Tibial nerve (tissue), 4 donors: ENCODE measurements at regions not wholly inside any gene's neighbourhood (a gene's known extent, or its start where the extent isn't known, plus 50 kb on each side); places are given as distances from the start of the nearest gene placed in this dataset.

Experiments used
- DNase-seq, 2 donors: peaks; one replicate each; pipeline ENCODE4 v3.0.0-alpha.2; 2019; ENCODE audit warnings: low spot score in 2 of 2
- H3K27ac ChIP-seq, 4 donors: fragments of 200-600 bp; sonication (generic) in 3 of 4; one replicate each; pipeline ENCODE4 v1.5.1; 2017 to 2019; ENCODE audit warnings: mild to moderate bottlenecking in 1 of 4
- H3K27me3 ChIP-seq, 2 donors: fragments of 200-600 bp; sonication (generic) in 1 of 2; one replicate each; pipeline versions ENCODE4 v1.5.1 to v1.6.0; 2017 to 2019
- H3K36me3 ChIP-seq, 3 donors: fragments of 200-600 bp; sonication (generic); one replicate each; pipeline ENCODE4 v1.5.1; 2018 to 2019
- H3K4me1 ChIP-seq, 4 donors: fragments of 200-600 bp; sonication (generic) in 3 of 4; one replicate each; pipeline ENCODE4 v1.5.1; 2017 to 2019
- H3K4me3 ChIP-seq, 4 donors: fragments of 200-600 bp; sonication (generic) in 3 of 4; one replicate each; pipeline ENCODE4 v1.5.1; 2017 to 2019; ENCODE audit warnings: mild to moderate bottlenecking in 1 of 4, moderate library complexity in 1 of 4
- H3K9me3 ChIP-seq, 4 donors: fragments of 200-600 bp; sonication (generic) in 3 of 4; one replicate each; pipeline ENCODE4 v1.5.1; 2017 to 2019
- EP300 ChIP-seq, 2 donors: sonication (generic); formaldehyde crosslinking; IDR thresholded peaks; one replicate each; pipeline ENCODE4 v1.6.1; 2017; ENCODE audit warnings: antibody characterized with exemption in 2 of 2, mild to moderate bottlenecking in 1 of 2
- POLR2A ChIP-seq, 2 donors: fragments of 450-650 bp; IDR thresholded peaks; one replicate each; pipeline ENCODE4 v1.6.1; 2017; ENCODE audit warnings: antibody characterized with exemption in 2 of 2, mild to moderate bottlenecking in 2 of 2, moderate library complexity in 2 of 2
- WGBS, 2 donors: methylation state at CpG; one replicate each; pipeline ENCODE4 v1.1.5; 2018; 5-methylcytosine and 5-hydroxymethylcytosine counted together
- TF ChIP-seq, protein P1 (sequence below), 5 experiments: fragments of 200-600 bp in 3 of 5; fragments of 450-650 bp in 2 of 5; sonication (generic) in 3 of 5; IDR thresholded peaks; one replicate each; pipeline ENCODE4 v1.5.1; 2016 to 2019; ENCODE audit warnings: antibody characterized with exemption in 5 of 5, mild to moderate bottlenecking in 3 of 5, moderate library complexity in 2 of 5

DNA sequence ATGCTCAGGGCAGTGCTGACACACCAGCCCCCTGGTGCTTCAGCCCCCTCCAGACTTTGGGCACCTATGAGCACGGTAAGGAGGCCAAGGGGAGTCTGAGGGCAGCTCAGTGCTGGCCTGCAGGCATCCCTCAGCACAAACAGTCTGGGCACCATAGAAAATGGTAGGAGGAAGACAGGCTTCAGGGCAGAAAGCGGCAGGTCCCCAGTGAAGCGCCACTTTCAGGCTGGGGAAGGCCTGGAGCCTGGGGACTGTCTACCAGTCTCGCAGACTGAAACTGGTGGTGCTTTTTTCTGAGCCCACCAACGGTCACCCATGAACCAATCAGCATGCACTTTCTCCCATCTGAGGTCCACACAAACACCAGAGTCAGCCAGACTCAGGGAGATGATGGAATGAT lies 1074.7 kb downstream of the PCDH18 start:
- Histone ChIP-seq H3K9me3 (no peaks in the 10 kb centered on the region), H3K4me3 (no peak overlapping the region), H3K36me3 (no peaks in the 10 kb centered on the region), H3K27me3 (no peaks in the 10 kb centered on the region), H3K4me1 (no peaks in the 10 kb centered on the region), H3K27ac (no peak overlapping the region)
- WGBS, 2 donors, result 89 to 91% methylated on average over 5 of the region's 5 CpGs
- DNase-seq, result no peak
- TF ChIP-seq, protein P1, sequence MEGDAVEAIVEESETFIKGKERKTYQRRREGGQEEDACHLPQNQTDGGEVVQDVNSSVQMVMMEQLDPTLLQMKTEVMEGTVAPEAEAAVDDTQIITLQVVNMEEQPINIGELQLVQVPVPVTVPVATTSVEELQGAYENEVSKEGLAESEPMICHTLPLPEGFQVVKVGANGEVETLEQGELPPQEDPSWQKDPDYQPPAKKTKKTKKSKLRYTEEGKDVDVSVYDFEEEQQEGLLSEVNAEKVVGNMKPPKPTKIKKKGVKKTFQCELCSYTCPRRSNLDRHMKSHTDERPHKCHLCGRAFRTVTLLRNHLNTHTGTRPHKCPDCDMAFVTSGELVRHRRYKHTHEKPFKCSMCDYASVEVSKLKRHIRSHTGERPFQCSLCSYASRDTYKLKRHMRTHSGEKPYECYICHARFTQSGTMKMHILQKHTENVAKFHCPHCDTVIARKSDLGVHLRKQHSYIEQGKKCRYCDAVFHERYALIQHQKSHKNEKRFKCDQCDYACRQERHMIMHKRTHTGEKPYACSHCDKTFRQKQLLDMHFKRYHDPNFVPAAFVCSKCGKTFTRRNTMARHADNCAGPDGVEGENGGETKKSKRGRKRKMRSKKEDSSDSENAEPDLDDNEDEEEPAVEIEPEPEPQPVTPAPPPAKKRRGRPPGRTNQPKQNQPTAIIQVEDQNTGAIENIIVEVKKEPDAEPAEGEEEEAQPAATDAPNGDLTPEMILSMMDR (IDR thresholded peaks at IDR 0.05), result no peak
- TF ChIP-seq POLR2A (IDR thresholded peaks at IDR 0.05), result no peak
- TF ChIP-seq EP300 (IDR thresholded peaks at IDR 0.05), result no peak

DNA sequence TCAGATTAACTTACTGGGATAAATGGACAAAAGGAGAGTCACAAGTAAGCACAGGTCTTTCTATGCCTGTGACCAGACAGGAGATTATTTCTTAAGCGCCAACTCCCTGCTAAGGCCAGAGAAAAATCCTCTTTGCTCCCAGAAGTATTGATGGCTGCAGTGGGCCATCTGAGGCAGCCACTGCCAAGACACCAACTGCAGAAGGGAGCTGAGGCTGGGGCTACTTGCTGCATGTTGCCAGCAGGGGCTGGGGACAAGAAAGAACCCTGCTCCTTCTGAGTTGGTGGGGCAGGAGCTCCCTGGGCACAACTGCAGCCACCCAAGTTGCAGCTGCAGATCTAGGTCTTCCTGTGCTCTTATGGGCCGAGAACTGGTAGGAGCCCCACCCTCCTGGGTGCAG lies 1075.3 kb downstream of the PCDH18 start:
- Histone ChIP-seq H3K4me3 (no peak overlapping the region), H3K4me1 (no peaks in the 10 kb centered on the region), H3K27me3 (no peaks in the 10 kb centered on the region), H3K36me3 (no peaks in the 10 kb centered on the region), H3K27ac (no peak overlapping the region), H3K9me3 (no peaks in the 10 kb centered on the region)
- WGBS, 2 donors, result 93 to 94% methylated on average over 1 to 2 of the region's 2 CpGs
- no peak for DNase-seq
- TF ChIP-seq EP300 (IDR thresholded peaks at IDR 0.05) (no peak), POLR2A (IDR thresholded peaks at IDR 0.05) (no peak)
- TF ChIP-seq, protein P1 (IDR thresholded peaks at IDR 0.05), result no peak

DNA sequence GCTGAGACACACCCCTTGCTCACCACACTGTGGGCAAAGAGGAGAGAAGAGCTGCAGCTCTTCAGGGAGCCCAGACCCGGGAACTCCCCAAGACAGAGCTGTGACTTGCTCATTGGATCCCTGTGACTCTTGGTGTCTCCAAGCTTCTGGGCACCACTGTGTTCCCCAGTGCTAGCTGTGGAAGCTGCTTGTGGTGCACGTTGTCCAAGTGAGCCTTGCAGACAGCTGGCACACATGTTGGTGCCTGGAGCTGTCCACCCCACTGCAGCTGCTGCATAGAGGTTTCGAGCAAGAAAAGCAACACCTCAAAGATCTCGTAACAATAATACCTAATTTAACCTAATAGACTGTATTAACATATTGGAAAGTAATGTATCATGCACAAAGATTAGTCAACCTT lies 1089.3 kb downstream of the PCDH18 start:
- Histone ChIP-seq H3K4me3 (no peak overlapping the region), H3K27ac (no peak overlapping the region), H3K36me3 (no peaks in the 10 kb centered on the region), H3K27me3 (no peaks in the 10 kb centered on the region), H3K9me3 (no peaks in the 10 kb centered on the region), H3K4me1 (no peaks in the 10 kb centered on the region)
- WGBS, 2 donors, result 92 to 94% methylated on average over 4 of the region's 4 CpGs
- DNase-seq, result no peak
- TF ChIP-seq, protein P1 (IDR thresholded peaks at IDR 0.05), result no peak
- TF ChIP-seq POLR2A (IDR thresholded peaks at IDR 0.05), result no peak

DNA sequence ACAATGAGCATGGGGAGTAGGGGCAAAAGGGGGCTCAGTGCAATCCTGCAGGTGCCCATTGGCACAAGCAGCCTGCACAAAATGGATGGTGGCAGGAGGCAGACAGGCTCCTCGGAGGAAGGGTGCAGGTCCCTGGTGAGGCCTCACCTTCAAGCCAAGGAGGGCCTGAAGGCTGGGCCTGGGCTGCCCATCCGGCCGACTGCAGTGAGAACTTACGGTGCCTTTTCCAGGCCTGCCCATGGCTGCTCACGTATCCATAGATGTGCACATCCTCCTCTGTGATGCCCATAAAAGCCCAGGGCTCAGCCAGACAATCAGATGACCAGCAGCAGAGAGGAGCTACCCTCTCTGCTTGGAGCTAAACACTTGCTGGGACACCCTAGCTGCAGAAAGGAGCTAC lies 1089.8 kb downstream of the PCDH18 start:
- Histone ChIP-seq H3K27me3 (no peaks in the 10 kb centered on the region), H3K4me3 (no peak overlapping the region), H3K4me1 (no peaks in the 10 kb centered on the region), H3K36me3 (no peaks in the 10 kb centered on the region), H3K27ac (no peak overlapping the region), H3K9me3 (no peaks in the 10 kb centered on the region)
- no peak for DNase-seq
- 93 to 100% methylated on average over 5 of the region's 5 CpGs for WGBS, 2 donors
- TF ChIP-seq EP300 (IDR thresholded peaks at IDR 0.05), result no peak
- TF ChIP-seq, protein P1 (IDR thresholded peaks at IDR 0.05), result no peak
- no peak for TF ChIP-seq POLR2A (IDR thresholded peaks at IDR 0.05)

DNA sequence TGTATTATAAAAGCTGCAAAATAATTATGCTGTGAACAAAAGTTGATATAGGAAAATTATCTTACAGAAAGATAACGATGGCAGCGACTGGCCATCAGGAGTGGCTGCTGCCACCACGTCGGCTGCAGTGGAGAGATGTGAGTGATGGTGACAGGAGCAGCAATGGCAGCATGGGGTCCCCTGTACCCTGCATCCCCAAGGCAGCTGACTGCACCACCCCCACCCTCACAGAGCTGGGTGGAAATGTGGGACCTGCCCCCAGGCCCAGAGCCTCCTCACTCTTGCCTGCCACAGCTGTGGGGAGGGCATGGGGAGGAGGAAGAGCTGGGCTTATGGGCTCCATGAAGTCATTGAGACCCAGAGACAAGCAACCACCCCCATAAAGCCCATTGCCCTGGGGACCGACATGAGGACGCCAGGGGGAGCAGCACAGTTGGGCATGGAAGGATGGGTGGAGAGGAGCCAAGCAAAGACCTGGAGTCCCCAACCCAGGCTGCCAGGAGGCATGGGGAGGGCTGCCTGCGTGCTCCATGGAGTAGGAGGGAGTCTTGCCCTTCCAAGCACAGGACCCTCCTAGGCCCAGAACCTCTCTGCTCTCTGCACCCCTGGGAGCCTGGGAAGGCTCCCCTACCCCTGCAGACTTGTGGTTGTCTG lies 1090.5 kb downstream of the PCDH18 start:
- Histone ChIP-seq H3K4me3 (no peak overlapping the region), H3K4me1 (no peaks in the 10 kb centered on the region), H3K27me3 (no peaks in the 10 kb centered on the region), H3K36me3 (no peaks in the 10 kb centered on the region), H3K9me3 (no peaks in the 10 kb centered on the region), H3K27ac (no peak overlapping the region)
- no peak for DNase-seq
- no peak for TF ChIP-seq POLR2A (IDR thresholded peaks at IDR 0.05)
- TF ChIP-seq, protein P1 (IDR thresholded peaks at IDR 0.05), result no peak
- WGBS, 2 donors, result 91 to 94% methylated on average over 7 of the region's 7 CpGs
